NCI-H510A treated with DMSO at 0.1 percent for 48 hours (cell line): ENCODE measurements at regions not wholly inside any gene's neighbourhood (a gene's known extent, or its start where the extent isn't known, plus 50 kb on each side); places are given as distances from the start of the nearest gene placed in this dataset.

Source experiments
- DNase-seq: peaks from one replicate; lab custom pipeline; 2025; lab: John Stamatoyannopoulos, UW

DNA sequence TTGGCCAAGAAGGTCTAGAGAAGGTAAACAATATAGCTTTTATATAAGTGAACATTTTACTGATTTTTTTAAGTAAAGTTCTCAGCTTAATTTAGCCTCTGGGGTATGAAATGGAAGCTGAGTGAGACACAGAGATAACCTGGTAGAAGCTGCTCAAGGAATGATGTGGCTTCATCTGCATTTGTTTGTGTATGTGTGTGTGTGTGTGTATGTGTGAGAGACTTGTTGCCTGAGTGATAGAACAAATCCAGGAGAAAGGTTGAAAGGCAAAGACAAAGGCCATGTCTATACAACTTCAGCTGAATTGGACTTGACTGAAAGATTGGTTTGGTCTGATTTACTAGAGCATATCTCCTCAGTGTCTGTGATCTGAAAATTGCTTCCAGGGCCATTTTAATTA is 63.6 kb downstream of the PCDH7 start:
- no peak for DNase-seq

DNA sequence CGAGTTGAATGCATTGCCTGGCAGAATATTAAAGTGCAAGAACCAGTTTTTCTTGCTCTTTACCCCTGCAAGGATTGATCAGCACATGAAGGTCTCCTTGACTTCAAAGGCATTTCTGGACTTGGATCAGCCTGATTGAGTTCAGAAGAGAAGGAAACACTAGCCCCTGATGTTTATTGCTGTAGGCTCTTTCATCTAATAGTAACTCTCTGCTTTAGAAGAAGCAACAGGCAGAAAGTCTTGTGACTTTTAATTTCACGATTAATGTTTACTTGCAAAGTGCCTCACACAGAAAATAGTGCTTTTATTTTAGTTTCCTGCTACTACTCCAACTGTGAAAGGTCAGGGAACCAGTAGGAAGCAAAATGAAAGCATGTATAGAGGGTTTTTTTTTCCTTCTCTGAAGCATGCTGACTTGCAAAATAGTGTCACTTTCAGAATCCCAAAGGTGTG is 69.1 kb downstream of the PCDH7 start:
- DNase-seq = peak; percentile 15

DNA sequence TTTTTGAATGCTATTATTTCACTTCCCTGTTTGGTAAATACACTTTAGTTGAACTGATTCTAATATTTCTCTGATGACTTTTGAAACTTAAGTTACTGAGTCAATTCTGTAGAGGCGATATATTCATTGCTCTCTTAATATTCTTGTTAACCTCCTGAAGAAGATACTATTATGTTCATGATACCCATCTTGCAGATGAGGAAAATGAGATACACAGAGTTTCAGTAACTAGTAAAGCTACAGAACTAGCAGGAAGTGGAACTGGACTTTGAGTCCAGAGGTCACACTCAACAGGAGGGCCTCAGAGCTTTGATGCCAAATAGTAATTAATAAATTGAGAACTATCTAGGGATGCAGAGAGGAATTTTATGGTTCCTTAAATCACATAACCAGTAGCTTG is 70.0 kb downstream of the PCDH7 start:
- no peak for DNase-seq

DNA sequence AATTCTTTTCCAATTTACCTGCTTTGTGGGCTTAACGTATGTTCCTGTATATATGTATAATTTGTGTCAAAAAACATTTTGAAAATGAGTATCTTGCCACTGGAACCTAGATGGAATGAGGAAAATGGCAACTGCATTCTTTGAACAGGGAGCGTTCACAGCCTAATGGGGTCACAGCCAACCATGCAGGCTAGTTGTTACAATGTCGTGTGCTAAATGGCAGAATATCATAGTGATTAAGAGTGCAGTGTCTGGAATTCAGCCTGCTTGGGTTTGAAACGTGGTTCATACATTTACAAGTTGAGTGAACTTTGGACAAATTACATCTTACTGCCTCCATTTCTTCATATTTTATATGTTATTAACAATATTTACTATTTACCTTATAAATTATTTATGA is 70.8 kb downstream of the PCDH7 start:
- no peak for DNase-seq

DNA sequence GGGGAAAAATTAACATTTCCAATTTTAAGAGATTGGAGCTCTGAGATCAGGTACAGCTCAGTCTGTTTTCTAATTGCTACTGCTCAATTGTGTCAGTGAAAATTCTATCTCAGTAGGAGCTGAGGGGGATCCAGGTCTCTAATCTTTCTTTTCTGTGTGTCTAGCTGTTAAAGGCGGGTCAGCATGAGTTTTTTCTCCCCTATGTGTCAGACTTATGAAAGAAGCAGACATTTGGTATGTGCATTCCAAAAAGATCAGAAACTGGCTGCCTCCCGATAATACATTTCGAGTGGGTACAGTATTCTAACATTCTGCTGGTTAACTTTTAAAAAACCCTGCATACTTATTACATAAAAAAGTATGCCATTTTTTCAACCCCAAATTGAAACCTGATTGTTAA is 72.4 kb downstream of the PCDH7 start:
- DNase-seq = no peak

DNA sequence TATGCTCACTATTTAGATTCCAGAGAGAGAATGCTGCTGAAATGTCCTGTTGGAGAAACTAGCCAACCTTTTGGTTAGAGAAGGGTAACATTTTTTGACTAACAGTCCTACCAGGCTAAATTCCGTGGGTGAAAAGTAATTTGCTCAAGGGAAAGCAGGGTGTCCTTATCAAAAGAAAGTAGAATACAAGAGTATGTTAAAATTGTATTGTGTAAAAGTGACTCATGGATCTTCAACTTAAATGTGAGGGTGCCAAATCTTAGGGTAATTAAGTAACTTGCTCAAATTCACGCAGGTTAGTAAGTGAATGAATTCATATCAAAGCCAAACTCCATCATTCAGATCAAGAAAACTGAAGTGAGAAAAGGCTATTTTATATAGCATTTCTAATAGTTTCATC is 81.7 kb downstream of the PCDH7 start:
- DNase-seq = no peak

DNA sequence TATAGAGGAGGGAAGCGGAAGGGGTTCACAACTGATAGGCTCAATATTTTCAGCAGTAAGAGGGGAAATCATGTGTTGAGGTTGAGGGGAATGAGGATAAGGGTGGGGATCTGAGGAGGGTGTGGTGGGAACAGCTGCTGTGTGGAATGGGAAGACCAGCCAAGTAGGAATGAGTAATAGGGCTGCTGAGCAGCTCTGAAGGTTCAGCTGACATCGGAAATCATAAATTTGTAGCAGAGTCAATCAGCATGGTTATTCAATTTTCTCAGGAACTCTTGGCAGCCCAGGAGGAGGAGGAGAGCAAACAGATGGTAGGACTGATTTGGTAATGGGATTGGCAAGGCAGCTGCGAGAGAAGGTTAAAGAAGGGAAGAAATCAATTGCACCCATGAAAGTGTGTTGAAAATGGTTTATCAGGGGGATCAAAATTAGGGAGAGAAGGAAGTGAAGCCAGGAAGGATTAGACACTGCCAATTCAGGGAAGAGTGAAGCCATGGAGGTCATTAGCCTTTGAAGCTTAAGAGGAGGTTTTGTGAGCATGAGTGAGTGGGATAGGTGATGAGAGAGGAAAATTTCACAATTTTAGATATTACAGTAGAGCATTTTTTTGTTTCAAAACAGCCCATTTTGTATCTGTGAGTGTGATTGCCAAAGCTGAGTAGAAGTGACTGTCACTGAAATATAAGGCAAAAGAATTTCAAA is 82.6 kb downstream of the PCDH7 start:
- no peak for DNase-seq

DNA sequence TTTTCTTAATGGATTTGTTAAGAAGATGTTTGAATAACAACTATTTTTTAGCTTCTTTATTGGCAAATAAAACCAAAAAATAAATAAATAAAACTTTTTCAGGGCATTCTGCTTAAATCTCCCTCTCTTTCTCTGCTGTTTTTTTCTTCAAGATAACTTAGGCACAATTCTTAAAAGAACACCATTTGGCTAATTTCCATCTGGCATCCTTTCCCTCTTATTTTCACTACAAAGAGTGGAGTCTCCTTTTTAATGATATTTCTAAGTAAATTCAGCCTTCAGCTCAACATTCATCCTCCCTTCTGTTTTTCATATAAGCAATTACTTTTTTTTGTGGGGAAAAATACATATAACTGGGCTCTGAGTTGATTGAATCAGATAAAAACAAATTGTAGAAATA is 88.1 kb downstream of the PCDH7 start:
- no peak for DNase-seq

DNA sequence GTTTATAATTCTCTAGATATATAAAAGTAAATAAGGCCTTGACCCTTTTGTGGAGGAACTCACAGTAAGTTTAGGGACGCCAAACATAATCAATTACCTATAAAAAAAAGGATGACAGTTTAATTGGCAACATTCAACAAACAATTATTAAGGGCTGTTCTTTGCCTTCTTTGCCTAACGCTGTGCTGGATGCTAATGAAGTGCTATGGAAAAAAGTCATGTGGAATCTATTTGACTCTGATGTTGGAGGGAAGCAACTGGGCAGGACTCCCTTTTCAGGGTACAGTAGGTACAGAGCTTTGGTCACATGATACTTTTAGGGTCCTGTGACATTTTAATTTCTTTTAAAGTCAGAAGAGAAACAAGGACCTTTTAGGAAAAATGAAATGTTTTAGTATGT is 91.1 kb downstream of the PCDH7 start:
- DNase-seq = no peak

DNA sequence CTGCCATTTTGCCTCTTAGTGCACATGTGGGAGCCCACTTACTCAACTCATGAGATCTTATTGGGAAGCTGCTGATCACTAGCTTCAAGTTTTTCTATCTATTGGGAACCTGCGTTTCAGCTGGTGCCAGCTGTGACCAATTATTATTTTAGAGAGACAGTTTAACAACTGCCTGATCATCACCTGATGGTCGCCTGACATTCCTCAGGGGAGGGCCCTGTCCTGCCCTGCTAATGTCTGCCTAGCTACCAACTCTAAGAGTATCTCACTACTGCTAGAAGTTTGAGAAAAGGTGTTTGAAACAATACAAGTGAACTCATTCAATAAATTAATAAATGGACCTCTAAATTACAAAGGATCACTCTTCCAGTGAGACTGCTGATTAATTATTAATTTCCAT is 95.5 kb downstream of the PCDH7 start:
- DNase-seq = no peak

DNA sequence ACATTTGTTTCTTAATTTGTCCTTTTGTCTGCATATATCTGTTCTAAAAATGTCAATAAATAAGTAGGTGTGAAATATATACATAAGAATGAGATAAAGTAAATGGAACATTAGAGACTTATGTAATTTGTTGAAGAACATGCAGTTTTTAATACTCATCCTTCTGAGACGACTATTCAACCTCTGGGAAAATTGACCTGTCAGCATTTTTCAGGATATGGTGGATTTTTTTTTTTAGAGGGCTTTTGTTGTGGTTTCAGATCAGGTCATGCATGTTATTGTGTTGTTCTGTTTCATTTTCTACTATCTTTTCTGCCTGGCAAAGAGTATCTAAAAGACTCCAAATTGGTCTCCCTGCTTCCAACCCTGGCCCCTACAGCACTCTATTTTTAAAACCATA is 97.3 kb downstream of the PCDH7 start:
- no peak for DNase-seq

DNA sequence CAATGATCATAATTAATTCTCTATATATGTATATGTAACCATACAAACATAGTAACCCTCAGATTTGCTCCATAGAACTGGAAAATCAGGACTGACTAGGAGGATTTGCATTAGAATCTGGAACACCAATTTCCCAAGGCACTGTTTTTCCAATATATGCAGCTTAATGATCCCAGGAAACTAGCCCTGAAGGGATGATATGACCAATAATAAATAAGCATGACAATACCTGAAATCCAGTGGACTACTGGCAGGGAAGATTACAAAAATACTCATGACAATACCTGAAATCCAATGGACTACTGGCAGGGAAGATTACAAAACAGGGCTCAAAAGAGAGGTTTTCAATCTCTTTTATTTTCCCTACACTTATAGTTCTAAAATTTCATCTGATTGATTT is 98.4 kb downstream of the PCDH7 start:
- no peak for DNase-seq

DNA sequence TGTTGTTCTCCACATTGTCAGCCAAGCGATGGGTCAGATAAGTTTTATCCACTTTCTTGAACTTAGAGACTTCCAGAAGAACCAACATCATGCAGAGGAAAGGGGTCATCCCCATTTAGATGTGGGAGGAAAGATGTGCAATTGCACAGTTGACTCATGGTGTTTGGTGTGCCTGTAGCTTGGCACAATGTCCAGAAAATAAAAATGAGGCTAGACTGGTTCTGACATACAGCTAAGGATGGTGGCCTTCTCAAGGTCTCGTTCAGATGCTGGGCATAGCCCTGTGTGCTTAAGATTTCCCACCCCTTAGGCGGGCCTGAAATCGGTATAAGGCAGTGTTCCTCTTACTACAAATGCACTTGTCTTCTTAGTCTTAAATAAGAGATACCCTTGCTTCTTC is 101.1 kb downstream of the PCDH7 start:
- no peak for DNase-seq

DNA sequence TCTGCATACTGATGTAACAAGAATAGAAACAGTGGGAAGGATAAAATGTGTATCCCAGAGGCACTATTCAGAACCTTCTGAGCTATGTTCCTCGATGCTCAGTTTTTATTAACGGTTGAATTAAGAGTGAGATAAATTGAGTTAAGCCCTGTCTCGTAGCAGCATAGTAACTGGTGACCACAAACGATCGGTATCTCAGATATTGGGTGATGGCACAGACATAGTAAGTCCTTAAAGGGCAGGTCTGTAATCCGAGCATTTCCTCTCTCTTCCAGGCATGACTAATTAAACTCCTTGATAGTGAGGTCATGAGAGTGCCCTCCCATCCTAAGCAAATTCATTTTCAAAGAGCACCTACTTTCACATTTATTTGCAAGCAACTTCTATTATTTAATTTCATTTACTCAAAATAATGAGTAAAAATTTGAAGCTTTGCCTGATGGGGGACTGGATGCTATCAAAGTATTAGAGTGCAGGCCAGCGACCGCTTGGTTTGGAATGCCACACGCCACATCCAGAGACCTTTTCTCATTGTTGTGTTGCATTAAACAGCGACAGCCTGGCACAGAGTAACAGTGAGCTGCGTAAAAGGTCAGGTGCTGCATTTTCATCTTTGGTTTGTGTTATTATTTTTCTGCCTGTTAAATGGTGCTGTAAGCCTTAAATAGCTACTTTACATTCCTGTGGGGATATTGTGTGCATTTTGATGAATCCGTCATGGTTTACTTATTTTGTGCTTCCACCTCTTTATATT is 101.9 kb downstream of the PCDH7 start:
- DNase-seq = peak; percentile 1

DNA sequence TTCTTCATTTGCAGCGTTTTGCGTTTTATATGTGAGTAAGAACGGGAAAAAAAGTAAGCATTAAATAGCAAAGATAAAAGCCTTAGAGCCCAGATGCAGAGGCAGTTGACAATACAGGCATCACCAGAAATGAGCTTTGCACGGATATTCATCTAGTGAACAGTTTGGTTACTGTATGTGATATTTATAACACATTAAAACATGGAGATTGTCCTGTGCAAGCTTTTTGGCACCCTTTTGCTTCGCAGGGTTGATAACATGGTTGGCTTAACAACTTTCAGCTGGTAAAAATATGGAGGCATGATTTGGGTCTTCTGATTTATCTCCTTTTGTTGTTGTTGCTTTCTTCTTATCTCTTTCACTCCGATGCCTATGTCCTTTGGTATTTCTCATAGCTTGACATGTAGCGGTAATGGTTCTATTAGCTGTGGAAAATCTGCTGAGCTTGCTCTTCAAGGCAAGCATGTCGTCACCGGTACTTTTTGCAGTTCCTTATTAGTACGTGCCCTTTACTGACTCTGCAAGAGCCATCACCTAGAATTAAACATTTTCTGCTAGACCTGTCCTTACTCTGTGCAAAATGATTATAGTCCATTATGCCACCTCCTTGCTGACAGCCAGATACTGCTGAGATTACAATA is 102.9 kb downstream of the PCDH7 start:
- DNase-seq = no peak

DNA sequence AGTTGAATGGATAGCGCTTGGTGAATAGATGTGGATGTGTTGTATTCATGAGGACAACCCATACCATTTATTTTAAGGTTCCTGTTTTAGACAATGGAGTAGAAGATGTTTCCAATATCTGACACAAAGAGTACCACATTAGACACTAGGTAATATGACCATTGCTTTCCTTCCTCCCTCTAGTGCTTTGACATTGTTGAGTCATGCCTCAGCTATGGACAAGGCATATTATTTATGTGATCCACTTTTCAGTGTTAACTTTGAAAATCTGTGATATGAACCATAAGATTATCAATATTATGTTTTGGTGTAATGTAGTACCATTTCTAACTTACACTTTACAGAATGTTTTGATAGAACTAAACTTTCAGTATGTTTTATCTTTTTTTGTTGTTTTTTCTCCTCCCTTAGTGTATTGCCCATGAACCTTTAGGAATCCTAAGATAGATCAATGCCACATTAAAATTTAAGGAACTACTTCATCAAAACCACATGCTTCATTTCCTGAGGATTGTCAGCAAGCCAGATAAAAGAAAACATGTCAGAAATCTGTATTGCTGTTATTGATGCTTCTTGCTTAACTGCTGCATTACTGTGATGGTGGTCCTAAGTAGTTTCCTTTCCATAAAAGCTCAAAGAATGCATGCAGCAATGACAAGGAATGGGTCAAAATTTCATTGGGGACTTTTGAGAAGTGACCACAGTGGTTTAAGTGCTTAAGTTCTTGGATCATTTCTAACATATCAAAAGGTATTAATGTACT is 105.0 kb downstream of the PCDH7 start:
- no peak for DNase-seq

DNA sequence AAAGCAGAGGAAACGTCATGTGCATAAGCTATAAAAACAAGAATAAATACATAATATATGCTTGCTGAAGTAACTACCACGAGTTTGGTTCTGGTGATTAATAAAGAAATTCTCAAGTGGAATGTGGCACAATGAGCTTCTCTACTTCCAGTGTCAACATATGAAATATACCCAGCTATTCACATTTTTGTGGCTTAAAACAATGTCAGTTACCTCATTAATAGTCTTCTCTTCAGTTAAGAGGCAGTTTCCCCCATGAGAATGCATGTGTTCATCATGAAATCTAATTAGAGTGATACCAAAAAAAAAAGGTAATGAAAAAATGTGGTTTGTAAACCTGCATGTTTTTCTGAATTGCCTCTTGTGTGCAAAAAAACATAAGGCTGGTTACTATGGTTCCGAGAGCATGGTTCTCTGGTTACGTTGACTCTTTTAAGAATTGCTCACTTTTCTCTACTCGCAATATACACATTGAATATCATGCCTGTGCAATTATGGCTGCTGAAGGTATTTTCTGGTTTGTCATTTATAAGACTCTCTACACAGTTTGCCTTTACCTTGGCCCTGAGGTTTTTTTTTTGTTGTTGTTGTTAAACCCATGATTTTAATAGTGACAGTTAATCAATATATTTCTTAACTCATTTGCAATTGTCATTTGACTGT is 108.2 kb downstream of the PCDH7 start:
- DNase-seq = no peak

DNA sequence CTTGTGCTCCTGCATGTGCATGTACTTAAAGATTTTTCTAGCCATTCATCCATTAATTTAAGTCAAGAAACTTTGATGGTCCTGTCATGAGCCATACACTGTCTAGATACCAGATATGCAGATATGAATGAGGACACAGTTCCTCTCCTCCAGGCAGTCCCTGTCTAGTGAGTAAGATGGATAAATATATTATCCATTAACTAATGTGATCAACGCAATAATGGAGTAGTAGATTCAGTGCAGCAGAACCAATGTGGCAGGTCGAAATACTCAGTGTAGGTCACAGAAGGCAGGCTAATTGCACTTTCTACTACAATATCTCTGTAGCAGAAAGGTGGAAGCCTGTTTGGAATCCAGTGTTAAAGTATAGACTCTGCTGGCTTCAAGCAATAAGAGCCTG is 112.5 kb downstream of the PCDH7 start:
- DNase-seq = no peak

DNA sequence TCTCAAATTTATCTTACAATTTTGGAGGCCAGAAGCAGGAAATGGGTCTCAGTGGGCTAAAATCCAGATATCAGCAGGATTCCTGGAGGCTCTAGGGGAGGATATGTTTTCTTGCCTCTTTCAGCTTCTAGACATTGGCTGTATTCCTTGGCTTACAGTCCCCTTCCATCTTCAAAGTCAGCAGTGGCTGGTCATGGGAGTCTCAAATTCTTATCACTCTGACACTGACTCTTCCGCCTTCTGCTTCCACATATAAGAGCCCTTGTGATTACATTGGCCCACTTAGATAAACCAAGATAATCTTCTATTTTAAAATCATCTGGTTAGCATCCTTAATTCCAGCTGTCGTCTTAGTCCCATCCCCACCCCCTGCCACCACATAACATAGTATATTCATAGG is 113.0 kb downstream of the PCDH7 start:
- no peak for DNase-seq

DNA sequence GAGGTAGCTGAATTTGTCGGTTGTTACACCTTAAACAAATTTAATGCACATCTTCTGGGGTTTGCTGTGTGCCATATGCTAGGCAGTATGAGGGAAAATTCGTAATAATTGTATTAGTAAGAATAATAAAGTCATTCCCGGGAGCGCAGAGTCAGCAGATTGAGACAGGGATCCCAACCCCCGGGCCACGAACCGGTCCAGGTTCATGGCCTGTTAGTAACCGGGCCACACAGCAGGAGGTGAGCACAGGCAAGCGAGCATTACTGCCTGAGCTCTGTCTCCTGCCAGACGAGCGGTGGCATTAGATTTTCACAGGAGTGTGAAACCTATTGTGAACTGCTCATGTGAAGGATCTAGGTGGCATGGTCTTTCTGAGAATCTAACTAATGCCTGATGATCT is 114.9 kb downstream of the PCDH7 start:
- DNase-seq = no peak

DNA sequence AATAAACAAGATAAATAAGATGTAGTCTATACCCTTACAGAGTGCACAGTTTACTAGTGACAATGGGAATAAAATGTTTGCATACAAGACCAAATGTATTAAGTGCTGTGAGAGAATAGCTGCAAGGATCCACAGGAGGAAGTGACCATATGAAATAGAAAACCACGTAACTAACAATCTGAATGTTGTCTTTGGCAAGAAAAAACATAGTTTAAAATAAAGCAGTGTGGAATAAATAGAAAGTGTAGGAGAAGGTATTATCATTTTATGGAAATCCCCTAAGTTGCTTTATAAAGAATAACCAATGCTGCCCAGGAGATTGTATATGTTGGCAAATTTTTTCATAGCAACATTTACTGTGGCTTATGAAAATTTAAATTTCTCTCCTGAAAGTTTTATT is 116.1 kb downstream of the PCDH7 start:
- no peak for DNase-seq

DNA sequence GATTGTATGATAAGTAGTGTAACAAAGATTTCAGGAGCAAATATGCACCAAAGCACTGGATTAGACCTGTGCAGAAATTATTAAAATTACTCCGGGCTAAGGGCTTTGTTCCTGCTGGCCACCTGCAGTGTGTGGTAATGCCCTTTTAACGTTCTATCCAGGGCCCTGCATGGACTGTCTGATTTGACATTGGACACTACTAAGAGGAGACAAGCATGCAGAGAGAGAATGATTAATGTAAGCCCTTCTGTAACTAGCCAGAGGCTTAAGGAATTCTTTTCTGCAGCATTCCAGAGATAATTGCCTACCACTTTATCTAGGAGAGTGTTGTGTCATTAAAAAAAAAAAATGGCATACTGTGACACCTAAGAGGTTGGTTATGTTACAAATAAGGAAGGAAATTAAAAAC is 117.0 kb downstream of the PCDH7 start:
- DNase-seq = no peak
